ENCODE measurements at regions not wholly inside any gene's neighbourhood (a gene's known extent, or its start where the extent isn't known, plus 50 kb on each side); places are given as distances from the start of the nearest gene placed in this dataset.

DNA sequence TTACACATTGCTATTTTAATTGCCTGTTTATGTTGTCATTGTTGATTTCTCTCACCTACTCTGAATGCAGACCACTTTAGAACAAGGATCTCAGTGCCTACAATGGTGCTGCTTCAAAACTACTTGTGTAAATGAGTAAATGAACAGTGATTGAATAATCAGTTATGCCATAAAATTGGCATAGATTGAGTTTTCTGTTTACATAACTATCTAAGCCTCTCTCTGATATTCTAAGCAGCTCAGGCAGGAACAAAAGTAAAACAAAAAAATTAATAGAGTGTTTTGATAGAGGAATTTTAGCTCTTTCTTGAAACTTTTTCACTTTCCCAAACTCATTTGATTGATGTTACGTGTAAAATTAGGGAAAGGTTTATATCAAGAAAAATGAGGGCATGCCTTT is 232.3 kb upstream of the KITLG start:
- TF ChIP-seq, protein P1, sequence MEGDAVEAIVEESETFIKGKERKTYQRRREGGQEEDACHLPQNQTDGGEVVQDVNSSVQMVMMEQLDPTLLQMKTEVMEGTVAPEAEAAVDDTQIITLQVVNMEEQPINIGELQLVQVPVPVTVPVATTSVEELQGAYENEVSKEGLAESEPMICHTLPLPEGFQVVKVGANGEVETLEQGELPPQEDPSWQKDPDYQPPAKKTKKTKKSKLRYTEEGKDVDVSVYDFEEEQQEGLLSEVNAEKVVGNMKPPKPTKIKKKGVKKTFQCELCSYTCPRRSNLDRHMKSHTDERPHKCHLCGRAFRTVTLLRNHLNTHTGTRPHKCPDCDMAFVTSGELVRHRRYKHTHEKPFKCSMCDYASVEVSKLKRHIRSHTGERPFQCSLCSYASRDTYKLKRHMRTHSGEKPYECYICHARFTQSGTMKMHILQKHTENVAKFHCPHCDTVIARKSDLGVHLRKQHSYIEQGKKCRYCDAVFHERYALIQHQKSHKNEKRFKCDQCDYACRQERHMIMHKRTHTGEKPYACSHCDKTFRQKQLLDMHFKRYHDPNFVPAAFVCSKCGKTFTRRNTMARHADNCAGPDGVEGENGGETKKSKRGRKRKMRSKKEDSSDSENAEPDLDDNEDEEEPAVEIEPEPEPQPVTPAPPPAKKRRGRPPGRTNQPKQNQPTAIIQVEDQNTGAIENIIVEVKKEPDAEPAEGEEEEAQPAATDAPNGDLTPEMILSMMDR (IDR thresholded peaks at IDR 0.05), result no peak
- TF ChIP-seq EZH2 (IDR thresholded peaks at IDR 0.05) (no peak), EZH2phosphoT487 (IDR thresholded peaks at IDR 0.05) (no peak)
